WTC11 (cell line): ENCODE measurements at regions not wholly inside any gene's neighbourhood (a gene's known extent, or its start where the extent isn't known, plus 50 kb on each side); places are given as distances from the start of the nearest gene placed in this dataset.

Source experiments
- ELF4 ChIP-seq: sonication (generic); formaldehyde crosslinking; IDR thresholded peaks from 2 replicates; pipeline ENCODE4 v1.8.1; 2022; ENCODE audit warnings: low read depth, mild to moderate bottlenecking, moderate library complexity, missing genetic modification reagents
- NR2C2 ChIP-seq: sonication (generic); formaldehyde crosslinking; IDR thresholded peaks from 2 replicates; pipeline ENCODE4 v1.8.0; 2022; ENCODE audit warnings: mild to moderate bottlenecking, missing genetic modification reagents
- TF ChIP-seq, protein P1 (sequence below): fragments of 200-600 bp; IDR thresholded peaks from 2 replicates; pipeline ENCODE4 v1.8.0; 2022; ENCODE audit warnings: antibody characterized with exemption

- TF ChIP-seq NR2C2: no peak
- TF ChIP-seq, protein P1, sequence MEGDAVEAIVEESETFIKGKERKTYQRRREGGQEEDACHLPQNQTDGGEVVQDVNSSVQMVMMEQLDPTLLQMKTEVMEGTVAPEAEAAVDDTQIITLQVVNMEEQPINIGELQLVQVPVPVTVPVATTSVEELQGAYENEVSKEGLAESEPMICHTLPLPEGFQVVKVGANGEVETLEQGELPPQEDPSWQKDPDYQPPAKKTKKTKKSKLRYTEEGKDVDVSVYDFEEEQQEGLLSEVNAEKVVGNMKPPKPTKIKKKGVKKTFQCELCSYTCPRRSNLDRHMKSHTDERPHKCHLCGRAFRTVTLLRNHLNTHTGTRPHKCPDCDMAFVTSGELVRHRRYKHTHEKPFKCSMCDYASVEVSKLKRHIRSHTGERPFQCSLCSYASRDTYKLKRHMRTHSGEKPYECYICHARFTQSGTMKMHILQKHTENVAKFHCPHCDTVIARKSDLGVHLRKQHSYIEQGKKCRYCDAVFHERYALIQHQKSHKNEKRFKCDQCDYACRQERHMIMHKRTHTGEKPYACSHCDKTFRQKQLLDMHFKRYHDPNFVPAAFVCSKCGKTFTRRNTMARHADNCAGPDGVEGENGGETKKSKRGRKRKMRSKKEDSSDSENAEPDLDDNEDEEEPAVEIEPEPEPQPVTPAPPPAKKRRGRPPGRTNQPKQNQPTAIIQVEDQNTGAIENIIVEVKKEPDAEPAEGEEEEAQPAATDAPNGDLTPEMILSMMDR: no peak
- no peak for TF ChIP-seq ELF4
These were observed 74.1 kb upstream of the KBTBD8 start for GRCh38 chr3:66923969-66924368.
